OCI-LY1 (cell line): ENCODE measurements at regions not wholly inside any gene's neighbourhood (a gene's known extent, or its start where the extent isn't known, plus 50 kb on each side); places are given as distances from the start of the nearest gene placed in this dataset.

ENCODE experiments used
- CTCF ChIP-seq: fragments of 200-600 bp; sonication (generic), shearing (Covaris generic); IDR thresholded peaks from 2 replicates; pipeline ENCODE4 v1.5.1; 2017; ENCODE audit warnings: mild to moderate bottlenecking, antibody characterized with exemption, low read length, moderate library complexity, mixed read lengths
- EZH2 ChIP-seq: fragments of 200-600 bp; sonication (generic), shearing (Covaris generic); IDR thresholded peaks from 2 replicates; pipeline ENCODE4 v1.8.0; 2017; ENCODE audit warnings: borderline replicate concordance, mixed run types, mild to moderate bottlenecking, antibody characterized with exemption, low read length, moderate library complexity, mixed read lengths

GRCh38 chr4:20046179-20046578 lies 205.5 kb upstream of the SLIT2 start:
- no peak for TF ChIP-seq CTCF
- no peak for TF ChIP-seq EZH2
